ENCODE measurements at regions not wholly inside any gene's neighbourhood (a gene's known extent, or its start where the extent isn't known, plus 50 kb on each side); places are given as distances from the start of the nearest gene placed in this dataset.
"Not testable (repeated sequence)": the region's sequence is repeated elsewhere in the genome, so short reads cannot be mapped to it uniquely, and the experiment has no call there.

DNA sequence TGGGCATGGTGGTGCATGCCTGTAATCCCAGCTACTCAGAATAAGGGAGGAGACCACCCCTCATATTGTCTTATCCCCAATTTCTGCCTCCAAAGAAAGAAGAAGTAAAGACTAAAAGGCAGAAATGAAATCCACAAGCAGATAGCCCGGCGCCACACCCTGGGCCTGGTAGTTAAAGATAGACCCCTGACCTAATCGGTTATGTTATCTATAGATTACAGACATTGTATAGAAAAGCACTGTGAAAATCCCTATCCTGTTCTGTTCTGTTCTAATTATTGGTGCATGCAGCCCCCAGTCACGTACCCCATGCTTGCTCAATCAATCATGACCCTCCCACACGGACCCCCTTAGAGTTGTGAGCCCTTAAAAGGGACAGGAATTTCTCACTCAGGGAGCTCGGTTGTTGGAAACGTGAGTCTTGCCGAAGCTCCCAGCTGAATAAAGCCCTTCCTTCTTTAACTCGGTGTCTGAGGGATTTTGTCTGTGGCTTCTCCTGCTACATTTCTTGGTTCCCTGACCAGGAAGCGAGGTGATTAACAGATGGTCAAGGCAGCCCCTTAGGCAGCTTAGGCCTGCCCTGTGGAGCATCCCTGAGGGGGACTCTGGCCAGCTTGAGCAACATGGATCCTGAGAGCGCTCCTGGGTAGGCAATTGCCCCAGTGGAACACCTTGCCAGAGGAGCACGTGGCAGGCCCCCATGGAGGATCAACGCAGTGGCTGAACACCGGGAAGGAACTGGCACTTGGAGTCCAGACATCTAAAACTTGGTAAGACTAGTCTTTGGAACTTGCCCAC, 188.7 kb upstream of the NDUFV2 start:
- not testable (repeated sequence) for DNase-seq

DNA sequence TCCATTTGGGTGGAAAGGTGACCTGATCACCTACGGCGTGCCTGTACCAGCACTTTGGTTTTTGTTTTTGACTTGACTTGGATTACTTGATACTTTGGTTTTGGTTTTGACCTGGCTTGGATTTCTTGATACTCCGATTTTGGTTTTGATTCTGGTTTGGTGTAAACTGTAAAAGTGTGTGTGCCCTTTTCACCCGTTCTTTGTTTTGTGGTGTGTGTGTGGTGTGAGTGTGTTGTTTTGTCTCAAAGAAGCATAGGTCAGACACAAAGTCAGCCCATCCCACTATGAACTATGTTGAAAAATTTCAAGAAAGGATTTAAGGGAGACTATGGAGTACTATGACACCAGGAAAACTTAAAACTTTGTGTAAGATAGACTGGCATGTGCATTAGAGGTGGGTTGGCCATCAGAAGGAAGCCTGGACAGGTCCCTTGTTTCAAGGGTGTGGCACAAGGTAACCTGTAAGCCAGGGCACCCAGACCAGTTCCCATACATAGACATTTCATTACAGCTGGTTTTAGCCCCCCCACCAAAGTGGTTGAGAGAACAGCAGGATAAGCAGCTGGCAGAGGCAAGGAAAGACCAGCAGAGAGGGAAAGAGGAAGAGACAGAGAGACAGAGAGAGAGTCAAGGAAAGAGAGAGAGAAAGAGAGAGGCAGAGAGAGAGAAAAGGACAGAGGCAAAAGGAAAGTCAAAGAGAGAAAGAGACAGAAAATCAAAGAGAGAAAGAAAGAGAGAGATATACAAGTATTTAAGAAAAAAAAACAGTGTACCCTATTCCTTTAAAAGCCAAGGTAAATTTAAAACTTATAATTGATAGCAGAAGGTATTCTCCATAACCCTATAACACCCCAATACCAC, 187.9 kb upstream of the NDUFV2 start:
- DNase-seq: not testable (repeated sequence)

DNA sequence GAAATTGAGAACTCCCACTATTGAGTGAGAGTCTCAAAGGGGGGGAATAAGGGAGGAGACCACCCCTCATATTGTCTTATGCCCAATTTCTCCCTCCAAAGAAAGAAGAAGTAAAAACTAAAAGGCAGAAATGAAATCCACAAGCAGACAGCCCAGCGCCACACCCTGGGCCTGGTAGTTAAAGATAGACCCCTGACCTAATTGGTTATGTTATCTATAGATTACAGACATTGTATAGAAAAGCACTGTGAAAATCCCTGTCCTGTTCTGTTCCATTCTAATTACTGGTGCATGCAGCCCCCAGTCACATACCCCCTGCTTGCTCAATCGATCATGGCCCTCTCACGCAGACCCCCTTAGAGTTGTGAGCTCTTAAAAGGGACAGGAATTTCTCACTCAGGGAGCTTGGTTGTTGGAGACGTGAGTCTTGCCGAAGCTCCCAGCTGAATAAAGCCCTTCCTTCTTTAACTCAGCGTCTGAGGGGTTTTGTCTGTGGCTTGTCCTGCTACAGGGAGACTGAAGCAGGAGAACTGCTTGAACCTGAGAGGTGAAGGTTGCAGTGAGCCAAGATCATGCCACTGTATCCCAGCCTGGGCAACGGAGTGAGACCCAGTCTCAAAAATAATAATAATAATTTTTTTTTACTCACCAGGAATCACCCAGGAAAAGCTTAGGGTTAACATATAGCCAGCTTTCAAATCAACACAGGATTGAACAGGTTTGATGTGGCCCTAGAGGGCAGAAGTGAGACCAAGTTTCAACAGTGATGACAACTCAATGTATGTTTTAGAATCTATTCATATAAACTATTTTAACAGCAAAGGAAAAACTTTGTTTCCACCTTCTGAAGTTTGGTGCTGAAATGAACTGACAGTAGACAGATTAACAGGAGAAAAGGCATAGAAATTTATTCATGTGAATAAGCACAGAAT, 181.4 kb upstream of the NDUFV2 start:
- not testable (repeated sequence) for DNase-seq

DNA sequence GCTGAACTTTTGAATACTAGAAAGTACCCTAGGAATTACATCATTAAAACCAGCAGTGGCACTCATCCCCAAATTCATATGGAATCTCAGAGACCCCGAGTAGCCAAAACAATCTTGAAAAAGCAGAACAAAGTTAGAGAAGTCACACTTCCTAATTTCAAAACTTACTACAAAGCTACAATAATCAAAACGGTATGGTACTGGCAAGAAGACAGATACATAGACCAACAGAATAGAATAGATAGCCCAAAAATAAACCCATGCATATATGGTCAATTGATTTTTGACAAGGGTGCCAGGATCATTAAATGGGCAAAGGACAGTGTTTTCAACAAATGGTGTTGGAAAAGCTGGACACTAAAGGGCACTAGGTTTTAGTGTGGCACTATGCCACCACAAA, 176.0 kb upstream of the NDUFV2 start:
- DNase-seq: no peak

DNA sequence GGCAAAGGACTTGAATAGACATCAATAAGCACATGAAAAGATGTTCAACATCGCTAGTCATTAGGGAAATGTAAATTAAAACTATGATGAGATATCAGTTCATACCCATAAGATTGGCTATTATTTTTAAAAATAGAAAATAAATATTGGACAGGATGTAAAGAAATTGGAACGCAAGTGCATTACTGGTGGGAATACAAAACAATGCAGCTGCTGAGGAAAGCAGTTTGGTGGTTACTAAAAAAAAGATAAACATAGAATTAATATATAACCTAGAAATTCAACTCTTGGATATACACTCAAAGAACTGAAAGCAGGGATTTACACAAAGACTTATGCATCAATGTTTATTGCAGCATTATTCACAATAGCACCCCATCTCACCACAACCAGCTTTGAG, 174.5 kb upstream of the NDUFV2 start:
- no peak for DNase-seq

DNA sequence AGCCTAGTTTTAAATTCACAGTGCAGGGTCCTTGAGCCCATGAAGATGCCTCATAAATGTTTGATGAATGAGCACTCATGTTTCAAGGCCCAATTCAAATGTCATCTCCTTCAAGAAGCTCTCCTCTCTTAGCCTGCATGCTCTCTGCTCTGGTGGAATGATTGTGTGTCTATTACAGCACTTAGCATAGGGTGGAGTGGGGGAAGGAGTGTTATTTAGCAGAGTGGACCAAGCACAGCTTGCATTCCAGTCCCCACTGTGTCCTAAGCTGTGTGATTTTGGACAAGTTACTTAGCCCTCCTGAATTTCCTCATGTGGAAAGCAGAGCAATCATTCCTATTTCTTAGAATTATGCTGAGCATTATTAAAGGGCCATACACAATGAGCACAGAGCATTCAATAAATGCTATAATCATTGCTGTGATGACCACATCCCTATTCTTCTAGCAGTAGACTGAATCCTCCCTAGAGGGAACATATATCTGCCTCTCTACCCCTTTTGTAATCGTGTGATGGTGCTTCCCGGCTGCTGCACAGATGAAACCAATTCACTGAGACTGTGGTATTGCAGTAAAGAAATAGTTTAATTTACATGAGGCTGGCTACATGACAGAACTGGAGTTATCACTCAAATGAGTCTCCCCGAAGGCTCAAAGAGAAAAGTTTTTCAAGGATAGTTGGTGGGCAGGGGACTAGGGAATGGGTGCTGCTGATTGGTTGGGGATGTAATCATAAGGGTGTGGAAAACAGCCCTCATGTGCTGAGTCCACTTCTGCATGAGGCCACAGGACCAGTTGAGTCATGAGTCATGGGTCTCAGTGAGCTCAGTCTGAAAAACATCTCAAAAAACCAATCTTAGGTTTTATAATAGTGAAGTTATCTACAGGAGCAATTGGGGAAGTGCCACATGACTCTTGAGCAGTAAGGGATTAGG, 173.4 kb upstream of the NDUFV2 start:
- DNase-seq: no peak

DNA sequence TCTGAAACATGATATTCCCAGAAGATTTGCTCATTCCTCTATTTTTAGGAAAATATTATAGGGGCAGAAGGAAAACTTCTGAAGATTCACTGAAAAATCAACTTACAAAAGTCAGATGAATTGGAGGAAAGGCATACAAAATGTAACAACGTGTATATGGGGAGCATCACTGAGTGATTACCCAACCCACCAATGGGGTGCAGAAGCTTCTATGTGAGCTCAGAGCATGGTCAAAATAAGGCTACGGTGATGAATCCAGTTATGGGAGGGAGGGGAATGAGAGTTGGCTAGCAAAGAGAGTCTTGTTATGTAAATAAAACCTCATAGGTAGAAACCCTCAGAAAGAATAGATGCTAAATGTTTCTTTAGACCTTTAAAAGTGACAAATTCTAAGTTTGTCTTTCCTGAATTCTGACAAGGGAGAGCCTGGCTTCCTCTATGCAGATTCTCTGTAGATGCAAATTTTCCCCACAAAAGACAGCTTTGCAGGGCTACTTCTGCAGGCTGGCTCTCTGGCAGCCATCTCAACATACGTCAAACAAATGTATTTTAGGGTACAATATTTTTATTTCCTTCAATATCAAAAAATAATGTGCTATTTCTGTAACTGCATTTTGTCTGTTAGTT, 171.4 kb upstream of the NDUFV2 start:
- no peak for DNase-seq

DNA sequence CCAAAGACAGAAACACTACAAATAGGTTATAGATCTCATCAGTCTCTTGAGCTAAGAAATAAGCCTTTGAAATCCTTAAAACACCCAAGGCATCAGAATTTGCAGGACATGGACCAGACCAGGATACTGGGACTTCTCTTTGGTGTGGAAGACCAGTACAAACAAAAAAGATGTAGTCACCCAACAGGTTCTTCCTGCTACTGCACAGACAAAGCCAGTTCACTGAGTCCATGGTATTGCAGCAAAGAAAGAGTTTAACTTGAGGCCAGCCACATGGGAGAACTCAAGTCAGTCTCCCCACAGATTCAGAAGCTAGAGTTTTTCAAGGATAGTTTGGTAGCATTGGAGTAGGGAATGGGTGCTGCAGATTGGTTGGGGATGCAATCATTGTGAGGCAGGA, 169.6 kb upstream of the NDUFV2 start:
- no peak for DNase-seq

DNA sequence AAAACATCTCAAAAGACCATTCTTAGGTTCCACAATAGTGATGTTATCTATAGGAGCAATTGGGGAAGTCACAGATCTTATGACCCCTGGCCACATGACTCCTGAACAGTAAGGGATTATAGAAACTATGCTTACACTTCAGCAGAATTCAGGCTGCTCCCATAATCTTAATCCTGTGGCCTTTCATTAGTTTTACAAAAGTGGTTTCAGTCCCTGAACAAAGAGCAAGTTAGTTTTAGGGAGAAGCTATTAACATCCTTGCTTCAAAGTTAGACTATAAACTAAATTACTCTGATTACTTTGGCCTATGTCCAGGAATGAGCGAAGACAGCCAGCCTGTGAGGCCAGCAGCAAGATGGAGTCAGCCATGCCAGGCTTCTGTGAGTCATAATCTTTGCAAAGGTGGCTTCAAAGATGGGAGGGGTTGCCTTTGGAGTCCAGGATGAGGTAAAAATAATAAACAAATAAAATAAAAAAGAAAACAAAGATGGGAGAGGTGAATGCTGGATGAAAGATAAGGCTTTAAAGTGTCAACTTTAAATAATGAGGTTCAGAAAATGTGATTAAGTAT, 168.7 kb upstream of the NDUFV2 start:
- DNase-seq: no peak

DNA sequence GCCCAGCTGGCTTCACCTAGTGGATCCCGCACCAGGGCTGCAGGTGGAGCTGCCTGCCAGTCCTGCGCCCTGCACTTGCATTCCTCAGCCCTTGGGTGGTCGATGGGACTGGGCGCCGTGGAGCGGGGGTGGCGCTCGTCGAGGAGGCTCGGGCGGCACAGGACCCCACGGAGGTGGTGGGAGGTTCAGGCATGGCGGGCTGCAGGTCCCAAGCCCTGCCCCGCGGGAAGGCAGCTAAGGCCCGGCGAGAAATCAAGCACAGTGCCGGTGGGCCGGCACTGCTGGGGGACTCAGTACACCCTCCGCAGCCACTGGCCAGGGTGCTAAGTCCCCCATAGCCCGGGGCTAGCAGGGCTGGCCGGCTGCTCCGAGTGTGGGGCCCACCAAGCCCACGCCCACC, 167.2 kb upstream of the NDUFV2 start:
- DNase-seq: not testable (repeated sequence)

DNA sequence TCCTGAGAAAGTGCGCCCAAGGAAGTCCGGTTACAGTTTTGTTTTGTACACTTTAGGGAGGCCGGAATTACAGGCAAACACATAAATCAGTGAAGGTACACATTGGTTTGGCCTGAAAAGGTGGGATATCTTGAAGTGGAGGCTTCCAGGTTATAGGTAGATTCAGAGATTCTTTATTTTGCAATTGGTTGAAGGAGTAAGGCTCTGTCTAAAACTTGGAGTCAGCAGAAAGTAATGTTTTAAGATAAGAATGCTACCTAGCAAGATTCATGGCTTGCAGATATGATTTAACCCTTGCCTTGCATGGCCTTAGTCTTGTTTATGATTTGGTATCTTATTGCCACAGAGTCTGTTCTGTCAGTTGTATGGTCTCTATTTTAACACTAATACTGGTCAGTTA, 165.9 kb upstream of the NDUFV2 start:
- DNase-seq: no peak

DNA sequence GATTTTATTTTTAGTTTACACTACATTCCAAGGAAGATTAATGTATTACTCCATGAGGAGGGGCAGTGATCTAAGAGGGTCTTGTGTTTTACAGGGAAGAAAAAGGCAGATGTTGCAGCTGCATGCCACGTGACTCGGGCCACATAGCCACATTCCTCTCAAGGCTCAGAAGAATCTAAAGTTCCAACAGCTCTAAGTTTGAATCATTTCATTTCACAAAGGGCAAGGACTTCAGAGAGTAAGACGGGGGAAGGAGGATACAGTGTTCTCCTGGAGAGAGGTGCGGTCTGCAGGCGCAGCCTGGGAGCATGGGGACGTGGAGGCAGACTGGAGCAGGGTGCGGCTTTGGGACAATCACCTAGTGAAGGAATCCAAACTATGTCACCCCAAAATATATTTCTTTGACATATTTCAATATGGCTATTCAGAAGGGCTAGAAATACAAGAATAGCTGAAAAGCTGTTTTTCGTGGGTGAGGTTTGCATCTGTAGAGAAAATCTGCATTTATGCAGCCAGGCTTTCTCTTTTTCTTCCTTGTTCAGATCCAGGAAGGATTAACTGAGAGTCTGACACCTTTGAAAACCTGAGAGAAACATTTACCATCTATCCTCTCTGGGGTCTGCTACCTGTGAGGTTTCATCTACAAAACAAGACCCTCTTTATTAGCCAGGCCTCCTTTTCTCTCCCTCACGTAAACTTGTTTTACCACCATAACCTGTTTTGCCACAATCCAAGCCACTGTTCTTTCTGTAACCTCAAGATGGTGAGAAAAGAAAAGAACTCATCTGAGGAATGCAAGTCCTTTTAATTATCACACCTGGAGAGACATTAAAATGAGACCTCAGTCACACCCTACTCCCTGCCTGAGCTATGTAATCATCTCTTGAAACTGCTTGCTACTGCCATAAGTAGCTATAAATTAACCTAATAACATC, 165.1 kb upstream of the NDUFV2 start:
- no peak for DNase-seq

DNA sequence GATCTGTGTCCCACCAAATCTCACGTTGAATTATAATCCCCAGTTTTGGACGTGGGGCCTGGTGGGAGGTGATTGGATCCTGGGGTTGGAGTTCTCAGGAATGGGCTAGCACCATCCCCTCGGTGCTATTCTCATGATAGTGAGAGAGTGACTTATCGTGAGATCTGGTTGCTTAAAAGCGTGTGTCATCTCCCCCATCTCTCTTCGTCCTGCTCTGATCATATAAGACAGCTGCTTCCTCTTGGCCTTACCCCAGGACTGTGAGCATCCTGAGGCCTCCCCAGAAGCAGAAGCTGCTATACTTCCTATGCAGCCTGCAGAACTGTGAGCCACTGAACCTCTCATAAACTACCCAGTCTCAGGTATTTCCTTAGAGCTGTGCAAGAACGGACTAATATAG, 163.7 kb upstream of the NDUFV2 start:
- DNase-seq: no peak

DNA sequence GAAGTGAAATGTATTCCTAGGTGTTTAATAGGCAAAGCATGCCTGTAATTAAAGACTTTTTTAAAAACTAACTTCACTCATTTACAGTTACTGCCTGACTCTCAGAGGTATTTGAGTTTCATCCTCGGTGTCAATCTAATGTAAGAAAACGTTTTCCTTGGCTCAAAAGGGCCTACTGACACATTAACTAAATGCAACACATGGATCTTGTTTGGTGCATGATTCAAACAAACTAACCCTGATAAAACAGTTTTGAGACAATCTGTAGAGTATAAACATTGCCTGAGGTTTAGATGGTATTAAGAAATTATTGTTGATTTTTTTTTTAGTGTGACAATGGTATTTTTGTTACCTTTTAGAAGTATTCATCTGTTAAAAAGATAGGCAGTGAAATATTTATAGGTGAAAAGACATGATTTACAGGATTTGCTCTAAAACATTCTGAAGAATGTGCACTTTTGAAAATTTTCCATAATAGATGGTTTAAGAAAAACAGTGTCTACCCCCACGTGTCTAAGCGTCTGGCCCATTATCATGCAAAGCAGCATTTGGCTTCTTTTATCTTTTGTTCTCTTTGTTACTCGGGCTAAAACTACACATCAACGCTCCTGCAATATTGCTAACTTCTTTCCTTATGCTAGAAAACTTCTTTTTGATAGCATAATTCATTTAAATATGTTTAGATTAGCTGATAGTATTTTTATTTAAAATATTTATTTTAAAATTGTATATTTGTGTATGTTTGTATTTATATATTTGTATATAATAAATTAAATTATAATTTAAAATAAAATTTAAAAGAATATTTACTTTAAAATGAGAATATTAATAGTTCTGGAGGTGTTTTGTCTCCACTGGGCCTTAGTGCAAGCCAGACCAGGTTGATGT, 160.2 kb upstream of the NDUFV2 start:
- DNase-seq: no peak

DNA sequence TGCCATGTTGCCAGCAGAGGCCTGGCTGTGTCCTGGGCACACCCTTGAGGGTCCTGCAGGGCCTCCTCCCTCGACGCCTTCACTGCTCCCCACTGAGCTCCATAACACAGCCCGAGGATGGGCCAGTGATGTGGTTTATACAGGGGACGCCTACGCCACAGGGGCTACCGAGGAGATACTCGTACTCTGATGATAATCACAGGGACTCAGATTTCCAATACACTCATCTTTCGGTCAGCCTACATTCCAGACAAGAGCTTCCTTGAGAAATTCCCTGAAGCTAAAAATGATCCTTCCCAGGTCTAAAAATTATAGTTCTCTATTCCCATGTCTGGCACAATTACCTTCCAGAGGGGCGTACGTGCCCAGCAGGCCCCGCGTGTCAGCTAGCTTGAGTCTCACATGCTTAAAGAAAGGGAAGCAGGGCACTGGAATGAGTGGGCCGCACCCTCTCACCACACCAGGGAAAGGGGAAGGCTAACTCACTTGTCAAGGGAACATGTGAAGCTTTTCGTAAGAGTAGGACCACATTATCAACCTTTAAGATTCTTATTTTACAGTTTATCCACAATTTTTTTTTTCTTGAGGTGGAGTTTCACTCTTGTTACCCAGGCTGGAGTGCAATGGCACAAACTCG, 159.5 kb upstream of the NDUFV2 start:
- no peak for DNase-seq

DNA sequence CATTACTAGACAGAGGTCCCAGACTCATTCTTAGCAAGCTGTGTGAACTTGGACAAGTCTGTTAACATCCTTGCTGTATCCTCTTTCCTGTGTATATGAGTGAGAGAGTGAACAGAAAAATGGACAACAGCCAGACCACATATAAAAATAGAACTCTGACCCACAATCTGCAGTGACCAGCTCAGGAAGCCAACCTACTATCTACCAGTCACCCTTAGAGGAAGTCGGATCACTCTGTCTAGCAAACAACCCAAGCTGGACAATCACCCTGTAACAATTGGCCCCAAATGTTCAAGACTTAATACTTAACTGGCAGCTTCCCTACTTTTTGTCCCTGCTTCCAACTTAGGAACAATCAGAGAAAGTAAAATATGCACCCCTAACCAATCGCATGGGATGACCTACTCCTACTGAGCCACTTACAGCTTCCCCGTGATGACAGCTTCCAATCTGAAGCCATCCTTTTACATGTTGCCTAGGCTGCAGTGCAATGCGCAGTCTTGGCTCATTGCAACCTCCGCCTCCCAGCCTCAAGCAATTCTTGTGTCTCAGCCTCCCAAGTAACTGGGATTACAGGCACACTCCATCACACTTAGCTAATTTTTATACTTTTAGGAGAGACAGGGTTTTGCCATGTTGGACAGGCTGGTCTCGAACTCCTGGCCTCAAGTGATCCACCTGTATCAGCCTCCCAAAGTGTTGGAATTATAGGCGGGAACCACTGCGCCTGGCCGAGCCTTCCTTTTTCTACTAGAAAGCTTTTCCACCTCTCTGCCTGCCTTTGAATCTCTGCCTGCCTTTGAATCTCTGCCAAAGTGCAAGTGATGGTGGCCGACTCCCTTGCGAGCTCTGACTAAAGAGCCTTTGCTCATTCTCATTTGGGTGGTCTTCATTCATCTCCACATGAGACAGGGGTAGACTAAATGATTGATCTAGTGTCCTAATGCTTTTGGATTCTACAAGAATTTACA, 158.3 kb upstream of the NDUFV2 start:
- DNase-seq: no peak

DNA sequence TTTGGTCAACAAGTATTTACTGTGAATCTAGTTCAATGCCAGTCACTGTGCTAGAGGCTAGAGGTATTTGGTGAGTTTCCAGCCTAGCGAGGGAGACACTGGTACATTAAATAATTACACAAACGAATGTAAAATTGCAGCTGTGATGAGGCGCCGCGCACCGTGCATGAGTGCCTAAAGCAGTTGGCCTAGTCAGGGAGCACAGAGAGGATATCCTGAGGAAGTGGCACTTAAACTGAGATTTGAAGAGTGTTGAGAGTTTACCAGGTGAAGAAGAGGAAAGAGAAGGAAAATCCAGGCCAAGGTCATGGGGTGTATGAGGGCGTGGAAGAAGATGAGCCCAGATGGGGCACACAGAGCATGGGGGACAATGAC, 157.6 kb upstream of the NDUFV2 start:
- DNase-seq: no peak
